ENCODE measurements at regions not wholly inside any gene's neighbourhood (a gene's known extent, or its start where the extent isn't known, plus 50 kb on each side); places are given as distances from the start of the nearest gene placed in this dataset.

- no peak for DNase-seq
Measured at GRCh38 chr13:111539252-111539651, 218.8 kb downstream of the TEX29 start.

DNA sequence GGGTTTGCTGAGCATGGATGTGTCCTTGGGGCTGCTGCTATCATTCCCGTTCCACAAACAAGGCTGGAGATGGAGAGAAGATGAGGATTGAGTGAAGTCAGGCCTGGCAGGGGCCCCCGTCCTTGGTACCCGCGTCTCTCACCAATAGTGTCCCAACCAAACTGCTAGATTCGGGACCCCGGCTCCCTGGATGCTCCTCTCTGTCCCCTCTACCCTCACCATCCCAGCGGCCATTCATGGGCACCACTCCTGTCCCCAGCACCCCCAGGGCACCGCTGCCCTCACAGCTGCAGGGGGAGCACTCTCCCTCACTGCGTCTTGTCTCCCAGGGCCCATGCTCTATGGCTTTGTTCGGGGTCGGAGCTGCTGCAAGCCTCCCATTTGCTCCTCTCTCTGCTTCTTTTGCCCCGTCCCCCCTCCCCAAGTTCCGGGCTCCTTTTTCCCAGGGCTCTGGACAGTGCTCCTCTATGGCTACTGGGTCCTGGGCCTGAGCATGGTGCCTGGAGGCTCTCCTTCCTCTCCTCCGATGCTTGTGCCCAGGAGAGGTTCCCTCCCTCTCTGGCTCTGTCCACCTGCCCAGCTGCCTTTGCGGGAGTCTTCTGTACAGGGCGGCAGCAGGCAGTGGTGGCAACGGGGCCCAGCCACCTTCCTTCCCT, 219.5 kb downstream of the TEX29 start:
- no peak for DNase-seq

DNA sequence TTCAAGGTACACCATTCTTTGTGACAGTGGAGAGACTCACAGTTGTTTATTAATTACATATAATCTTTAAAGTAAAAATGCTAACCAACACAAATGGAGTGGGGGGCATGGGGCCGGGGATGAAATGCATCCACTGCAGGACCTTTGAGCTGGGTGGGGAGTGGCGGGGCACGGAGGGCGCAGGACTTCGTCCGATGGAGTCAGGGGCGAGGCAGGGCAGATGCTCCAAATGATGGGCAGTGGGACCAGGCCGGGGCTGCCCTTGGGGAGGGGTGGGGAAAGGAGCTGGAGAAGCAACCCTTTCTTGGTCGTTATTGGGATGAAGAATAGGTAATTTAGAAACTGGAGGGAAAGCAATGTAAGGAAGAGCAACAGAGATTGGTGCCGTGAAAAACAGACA, 220.0 kb downstream of the TEX29 start:
- no peak for DNase-seq

GRCh38 chr13:111541345-111541744, 220.9 kb downstream of the TEX29 start:
- no peak for DNase-seq

DNA sequence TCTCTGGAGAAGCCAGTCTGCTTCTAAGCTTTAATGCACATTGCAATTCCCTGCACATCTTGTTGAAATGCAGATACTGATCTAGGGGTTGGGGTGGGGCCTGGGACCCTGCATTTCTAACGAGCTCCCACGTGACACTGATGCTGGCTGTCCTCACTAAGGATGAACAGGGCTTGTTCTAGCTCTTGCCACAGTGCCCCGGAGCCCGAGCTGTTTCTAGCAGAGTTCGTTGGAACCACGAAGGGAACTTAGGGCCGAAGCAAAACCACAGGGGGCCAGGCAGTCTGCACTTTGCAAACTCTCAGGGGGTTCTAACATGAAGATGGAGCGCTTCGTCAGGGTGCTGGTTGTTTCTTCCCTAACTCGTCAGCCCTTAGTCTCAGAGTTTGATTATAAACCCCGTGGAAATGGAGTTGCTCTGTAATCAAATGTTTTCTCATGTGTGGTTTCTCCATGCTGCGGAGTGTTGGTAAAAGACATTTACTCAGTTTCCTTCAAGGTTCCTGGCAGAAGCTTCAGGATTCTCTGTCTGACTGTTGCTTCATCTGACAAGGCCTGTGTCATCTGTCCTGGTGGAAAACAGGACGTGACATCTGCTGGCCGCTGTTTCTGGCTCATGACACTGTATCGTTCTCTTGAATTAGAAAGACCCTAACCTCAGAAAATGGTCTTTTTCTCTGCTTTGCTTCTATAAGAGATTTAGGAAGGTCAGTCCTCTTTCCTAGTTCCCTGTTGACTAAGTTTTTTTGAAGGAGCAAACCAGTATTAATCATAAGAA, 221.5 kb downstream of the TEX29 start:
- DNase-seq, result no peak

GRCh38 chr13:111542530-111543341, 222.3 kb downstream of the TEX29 start:
- DNase-seq, result no peak

- DNase-seq, result no peak
Measured at GRCh38 chr13:111546921-111547675, 226.7 kb downstream of the TEX29 start.

DNA sequence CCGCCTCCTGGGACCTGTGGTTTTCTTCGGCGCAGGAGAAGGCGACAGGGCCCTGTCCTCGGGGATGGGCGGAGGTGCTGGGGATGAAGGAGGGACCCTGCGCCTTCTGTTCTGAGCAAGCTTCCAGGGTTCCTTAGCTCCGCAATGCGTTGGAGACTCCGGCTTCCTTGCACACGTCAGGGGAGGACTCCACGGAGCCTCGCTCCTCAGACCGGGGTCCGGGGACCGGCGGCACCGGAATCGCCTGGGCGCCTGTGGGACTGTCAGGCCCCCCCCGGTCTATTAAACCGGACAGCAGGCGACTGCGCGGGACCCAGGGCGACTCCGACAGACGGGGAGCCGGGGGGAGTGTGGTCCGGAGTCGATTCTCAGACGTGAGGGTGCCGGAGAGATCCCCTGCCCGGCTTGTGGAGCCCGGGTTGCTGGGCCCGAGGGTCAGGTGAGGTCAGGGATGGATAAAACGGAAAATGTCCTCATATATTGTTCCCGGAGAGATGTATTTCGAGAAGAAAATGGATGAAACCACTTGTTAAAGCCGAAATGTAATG, 227.4 kb downstream of the TEX29 start:
- no peak for DNase-seq

GRCh38 chr13:111548301-111548700, 227.9 kb downstream of the TEX29 start:
- no peak for DNase-seq

- DNase-seq, result no peak
Measured at GRCh38 chr13:111548805-111549204, 228.4 kb downstream of the TEX29 start.

- no peak for DNase-seq
Measured at GRCh38 chr13:111549464-111549863, 229.0 kb downstream of the TEX29 start.

- DNase-seq, result no peak
Measured at GRCh38 chr13:111550062-111550461, 229.6 kb downstream of the TEX29 start.

DNA sequence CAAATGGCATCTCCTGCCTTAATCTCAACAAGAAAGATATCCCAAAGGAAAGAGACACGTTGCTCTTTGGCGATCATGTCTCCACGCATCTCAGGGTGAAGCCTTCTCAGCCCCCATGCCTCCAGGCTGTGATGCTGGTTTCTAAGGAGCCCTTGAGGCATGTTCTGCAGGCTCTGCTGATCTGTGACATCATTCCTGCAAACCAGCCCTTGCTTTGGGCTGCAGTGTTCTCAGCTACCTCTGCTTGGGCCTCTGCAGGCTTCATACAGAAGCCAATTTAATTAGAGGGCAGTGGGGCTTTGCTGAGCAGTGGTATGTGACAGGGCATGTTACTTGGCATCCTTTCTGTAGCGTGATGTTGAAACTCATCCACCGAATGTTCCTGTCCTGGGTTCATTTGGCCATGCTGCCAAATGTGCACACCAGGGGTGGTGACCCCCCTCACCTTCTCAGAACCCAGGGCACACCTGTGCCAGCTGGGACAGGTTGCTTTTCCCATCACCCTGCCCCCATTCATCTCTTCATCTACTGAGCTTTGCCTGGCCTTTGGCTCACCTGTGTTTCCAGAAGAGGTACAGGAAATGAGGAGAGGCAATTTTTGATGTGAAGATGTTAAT, 230.9 kb downstream of the TEX29 start:
- no peak for DNase-seq

DNA sequence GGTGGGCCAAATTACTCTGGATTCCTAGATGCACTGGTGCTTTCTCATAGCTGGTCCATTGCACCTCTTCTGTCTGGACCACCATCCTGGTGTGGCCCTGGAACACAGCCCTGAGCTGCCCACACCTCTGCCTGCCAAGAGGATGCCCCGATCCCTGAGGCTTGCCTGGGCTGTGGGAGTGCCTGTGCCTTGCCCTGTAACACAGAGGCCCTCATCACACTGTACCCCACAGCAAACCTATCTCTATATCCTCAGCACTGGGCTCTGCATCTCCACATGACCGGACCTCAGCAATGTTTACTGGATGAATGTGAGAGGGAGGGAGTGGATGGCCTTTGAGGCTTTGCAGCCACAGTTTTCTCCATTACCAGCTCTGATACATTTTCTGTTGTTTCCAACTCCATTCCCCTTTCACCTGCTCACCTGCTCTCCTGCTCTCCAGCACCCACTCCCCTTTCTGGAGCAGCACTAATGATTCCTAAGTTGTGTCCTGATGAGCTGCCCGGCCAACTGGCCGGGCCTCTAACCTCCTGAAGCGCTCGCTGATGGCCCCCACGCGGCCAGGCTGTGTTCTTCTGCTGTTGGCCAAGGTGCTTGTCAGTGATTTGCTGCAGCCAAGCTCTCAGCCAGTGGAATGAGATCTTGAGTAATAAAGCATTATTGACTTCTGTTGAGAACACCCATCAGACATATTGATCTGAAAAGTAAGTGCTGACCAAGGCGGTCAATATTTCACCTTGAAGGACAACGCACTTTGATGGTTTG, 232.6 kb downstream of the TEX29 start:
- no peak for DNase-seq

DNA sequence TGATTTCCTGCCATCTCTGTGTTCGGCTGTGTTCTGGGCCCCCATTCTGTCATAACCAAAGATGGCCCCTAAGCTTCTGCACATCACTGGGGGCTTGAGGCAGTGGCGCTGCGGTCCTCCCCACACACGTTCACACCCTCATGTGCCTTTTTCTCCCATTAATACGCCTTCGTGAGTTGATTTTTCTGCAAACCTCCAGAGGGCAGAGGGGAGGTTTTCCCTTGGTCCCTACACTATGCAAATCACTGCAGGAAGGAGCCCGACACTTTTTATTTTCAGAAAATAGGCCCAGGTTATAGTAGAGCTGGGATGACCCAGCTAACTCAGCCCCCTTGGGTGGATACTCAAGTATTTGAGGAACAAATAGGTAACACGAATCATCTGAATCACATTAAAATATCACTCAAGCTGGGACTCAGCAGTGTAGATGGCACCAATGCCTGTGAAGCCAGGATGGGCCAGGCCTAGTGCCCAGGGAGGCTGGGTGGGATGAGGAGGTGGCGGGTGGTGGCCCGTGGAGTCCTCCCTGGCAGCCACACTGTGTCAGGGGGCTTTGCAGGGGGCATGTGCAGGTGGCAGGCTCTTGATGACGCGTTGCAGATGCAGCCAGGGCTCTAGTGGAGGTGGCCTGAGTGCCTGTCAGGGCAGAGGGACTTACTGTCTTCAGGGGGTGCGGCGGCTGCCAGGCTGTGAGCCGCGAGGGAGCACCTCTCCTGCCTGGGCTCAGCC, 234.3 kb downstream of the TEX29 start:
- no peak for DNase-seq

DNA sequence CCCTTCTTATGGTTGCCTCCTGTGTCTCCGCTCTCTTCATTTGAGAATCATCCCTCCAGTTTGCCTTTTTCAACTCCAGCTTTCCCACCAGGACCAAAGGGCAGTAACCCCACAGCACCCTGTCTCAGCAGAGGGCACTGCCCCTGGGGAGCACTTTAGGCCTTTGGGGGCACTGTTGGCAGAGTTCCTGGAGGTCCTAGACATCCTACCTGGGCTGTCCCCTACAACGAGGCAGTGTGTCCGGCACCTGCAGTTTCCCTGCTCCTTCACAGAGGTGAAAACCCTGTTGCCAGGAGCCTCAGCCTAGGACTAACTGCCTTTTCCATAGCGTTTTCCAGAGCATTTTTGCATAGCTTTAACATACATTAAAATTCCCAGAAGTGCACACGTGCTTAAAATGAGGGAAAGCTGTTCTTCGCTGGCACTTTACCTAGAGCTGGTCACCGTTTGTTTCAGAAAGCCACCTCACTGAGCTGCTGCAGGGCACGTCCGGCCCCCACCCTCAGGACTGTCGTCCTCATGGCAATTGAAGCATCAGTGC, 234.9 kb downstream of the TEX29 start:
- no peak for DNase-seq

GRCh38 chr13:111555903-111556302, 235.5 kb downstream of the TEX29 start:
- no peak for DNase-seq

DNA sequence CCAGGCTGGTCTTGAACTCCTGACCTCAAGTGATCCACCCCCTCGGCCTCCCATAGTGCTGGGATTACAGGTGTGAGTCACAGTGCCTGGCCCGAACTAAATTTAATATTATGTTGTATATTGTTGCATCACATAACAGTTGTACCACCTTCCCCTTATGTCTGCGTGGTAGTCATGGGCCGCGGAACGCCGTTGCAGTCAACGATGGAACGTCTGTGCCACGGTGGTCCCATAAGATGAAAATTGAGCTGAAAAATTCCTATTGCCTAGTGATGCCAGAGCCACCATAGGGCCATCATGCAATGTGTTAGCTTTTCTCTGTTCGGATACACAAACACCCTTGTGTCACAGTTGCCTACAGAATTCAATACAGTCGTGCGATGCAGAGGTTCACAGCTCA, 236.1 kb downstream of the TEX29 start:
- no peak for DNase-seq

GRCh38 chr13:111557921-111558699, 237.7 kb downstream of the TEX29 start:
- no peak for DNase-seq

Data from fibroblast of skin of scalp (primary cell).